ENCODE measurements at regions not wholly inside any gene's neighbourhood (a gene's known extent, or its start where the extent isn't known, plus 50 kb on each side); places are given as distances from the start of the nearest gene placed in this dataset.

GRCh38 chr2:67571785-67572718, 174.9 kb downstream of the ETAA1 start:
- no peak overlapping the region for H3K9ac ChIP-seq (ENCODE audit: control insufficient read depth, extremely low read depth, insufficient read depth, low read length)

GRCh38 chr2:67572721-67573435, 175.7 kb downstream of the ETAA1 start:
- Histone ChIP-seq H3K4me3 (ENCODE audit: control insufficient read depth in 2 of 3, extremely low read depth in 1 of 3, insufficient read depth in 2 of 3, low read depth in 1 of 3, low read length in 3 of 3) (no peak overlapping the region), H3K9ac (ENCODE audit: control insufficient read depth, extremely low read depth, insufficient read depth, low read length) (no peak overlapping the region), H3K27me3 (ENCODE audit: control insufficient read depth, extremely low read depth, insufficient read depth, low read length) (no peaks in the 10 kb centered on the region), H4K20me1 (ENCODE audit: control insufficient read depth, extremely low read depth, insufficient read depth, low read length) (no peaks in the 10 kb centered on the region), H3K9me3 (ENCODE audit: control insufficient read depth, low read depth, low read length) (no peaks in the 10 kb centered on the region), H3K4me1 (ENCODE audit: control insufficient read depth, extremely low read depth, insufficient read depth, low read length) (peaks cover 3% of the 10 kb centered on the region), H2AFZ (ENCODE audit: control insufficient read depth, low read length) (no peak overlapping the region), H3K4me2 (ENCODE audit: control insufficient read depth, extremely low read depth, insufficient read depth, low read depth, low read length) (no peak overlapping the region), H3K27ac (ENCODE audit: control insufficient read depth, insufficient read depth, low read length) (no peak overlapping the region), H3K79me2 (ENCODE audit: control insufficient read depth, insufficient read depth, low read length) (no peaks in the 10 kb centered on the region), H3K9me1 (ENCODE audit: control insufficient read depth, extremely low read depth, insufficient read depth, low read length) (no peaks in the 10 kb centered on the region), H3K36me3 (ENCODE audit: control insufficient read depth in 2 of 2, extremely low read depth in 1 of 2, insufficient read depth in 2 of 2, low read length in 2 of 2) (no peaks in the 10 kb centered on the region)
- dilution Hi-C loops (cut with MboI; ENCODE audit: extremely low pct_ligation_motif_present, low sequenced_read_pairs), result no loop called here
- no peak for TF ChIP-seq CTCF (optimal IDR thresholded peaks at IDR 0.05 in 1 of 3, IDR thresholded peaks at IDR 0.05 in 1 of 3, conservative IDR thresholded peaks at IDR 0.05 in 1 of 3; ENCODE audit: extremely low read depth in 1 of 3, insufficient read depth in 2 of 3, low read length in 3 of 3)
- TF ChIP-seq EZH2 (IDR thresholded peaks at IDR 0.05; ENCODE audit: low read length), result no peak
- FAIRE-seq, result no peak
- no peak for DNase-seq (ENCODE audit: low read depth, low spot score)

More at GRCh38 chr2:67571785-67572718, 174.9 kb downstream of the ETAA1 start:
- Histone ChIP-seq H3K36me3 (ENCODE audit: control insufficient read depth in 2 of 2, extremely low read depth in 1 of 2, insufficient read depth in 2 of 2, low read length in 2 of 2) (no peaks in the 10 kb centered on the region), H3K27me3 (ENCODE audit: control insufficient read depth, extremely low read depth, insufficient read depth, low read length) (no peaks in the 10 kb centered on the region), H2AFZ (ENCODE audit: control insufficient read depth, low read length) (no peak overlapping the region), H3K4me3 (ENCODE audit: control insufficient read depth in 2 of 3, extremely low read depth in 1 of 3, insufficient read depth in 2 of 3, low read depth in 1 of 3, low read length in 3 of 3) (no peak overlapping the region), H3K27ac (ENCODE audit: control insufficient read depth, insufficient read depth, low read length) (no peak overlapping the region), H3K4me1 (ENCODE audit: control insufficient read depth, extremely low read depth, insufficient read depth, low read length) (peaks cover 3% of the 10 kb centered on the region), H3K9me1 (ENCODE audit: control insufficient read depth, extremely low read depth, insufficient read depth, low read length) (no peaks in the 10 kb centered on the region), H3K4me2 (ENCODE audit: control insufficient read depth, extremely low read depth, insufficient read depth, low read depth, low read length) (no peak overlapping the region), H3K9me3 (ENCODE audit: control insufficient read depth, low read depth, low read length) (no peaks in the 10 kb centered on the region), H3K79me2 (ENCODE audit: control insufficient read depth, insufficient read depth, low read length) (no peaks in the 10 kb centered on the region), H4K20me1 (ENCODE audit: control insufficient read depth, extremely low read depth, insufficient read depth, low read length) (no peaks in the 10 kb centered on the region)
- peak; percentile 53 for FAIRE-seq
- dilution Hi-C loops (cut with MboI; ENCODE audit: extremely low pct_ligation_motif_present, low sequenced_read_pairs), result no loop called here
- DNase-seq (ENCODE audit: low read depth, low spot score), result no peak
- TF ChIP-seq CTCF (optimal IDR thresholded peaks at IDR 0.05 in 1 of 3, IDR thresholded peaks at IDR 0.05 in 1 of 3, conservative IDR thresholded peaks at IDR 0.05 in 1 of 3; ENCODE audit: extremely low read depth in 1 of 3, insufficient read depth in 2 of 3, low read length in 3 of 3) (no peak), EZH2 (IDR thresholded peaks at IDR 0.05; ENCODE audit: low read length) (no peak)
